ACC112 (cell line): ENCODE measurements at regions not wholly inside any gene's neighbourhood (a gene's known extent, or its start where the extent isn't known, plus 50 kb on each side); places are given as distances from the start of the nearest gene placed in this dataset.

Source experiments
- H2AFZ ChIP-seq: fragments of 200-600 bp; sonication (generic); one replicate; pipeline ENCODE4 v1.6.0; 2017; ENCODE audit warnings: antibody characterized with exemption, low read length; ENCODE audit not compliant: unreplicated experiment
- H3K27ac ChIP-seq: fragments of 200-600 bp; sonication (generic); 2 replicates; pipeline ENCODE4 v1.5.1; 2014; ENCODE audit warnings: low read depth, mild to moderate bottlenecking, antibody characterized with exemption, low read length, moderate library complexity
- H3K27me3 ChIP-seq: fragments of 200-600 bp; sonication (generic); 2 replicates; pipeline ENCODE4 v1.6.1; 2014; ENCODE audit warnings: mild to moderate bottlenecking, antibody characterized with exemption, low read length, moderate library complexity, mixed read lengths; ENCODE audit not compliant: insufficient read depth
- H3K36me3 ChIP-seq: fragments of 200-600 bp; sonication (generic); 2 replicates; pipeline ENCODE4 v1.6.1; 2016; ENCODE audit warnings: mild to moderate bottlenecking, antibody characterized with exemption, low read length, moderate library complexity, mixed read lengths; ENCODE audit not compliant: insufficient read depth
- H3K4me1 ChIP-seq: fragments of 200-600 bp; sonication (generic); one replicate; pipeline ENCODE4 v1.6.1; 2016; ENCODE audit warnings: low read length, mixed read lengths; ENCODE audit not compliant: insufficient read depth, unreplicated experiment, control insufficient read depth
- H3K4me3 ChIP-seq: fragments of 200-600 bp; sonication (generic); 2 replicates; pipeline ENCODE4 v1.5.1; 2014; ENCODE audit warnings: mild to moderate bottlenecking, low read depth, low read length
- H3K79me2 ChIP-seq: fragments of 200-600 bp; sonication (generic); one replicate; pipeline ENCODE4 v1.6.0; 2016; ENCODE audit warnings: low read length; ENCODE audit not compliant: control insufficient read depth, unreplicated experiment, insufficient read depth

GRCh38 chr5:45038366-45038987 lies 229.7 kb downstream of the MRPS30 start:
- H3K4me3 ChIP-seq, result no peak overlapping the region
- H3K79me2 ChIP-seq, result no peaks in the 10 kb centered on the region
- H3K27me3 ChIP-seq, result no peaks in the 10 kb centered on the region
- no peaks in the 10 kb centered on the region for H3K4me1 ChIP-seq
- H3K36me3 ChIP-seq, result no peaks in the 10 kb centered on the region
- no peak overlapping the region for H3K27ac ChIP-seq
- peak overlapping the region; percentile 21 for H2AFZ ChIP-seq

GRCh38 chr5:45042283-45042682 lies 233.5 kb downstream of the MRPS30 start:
- no peak overlapping the region for H3K4me3 ChIP-seq
- H3K27ac ChIP-seq, result no peak overlapping the region
- H3K36me3 ChIP-seq, result no peaks in the 10 kb centered on the region
- H3K79me2 ChIP-seq, result no peaks in the 10 kb centered on the region
- no peaks in the 10 kb centered on the region for H3K4me1 ChIP-seq
- no peak overlapping the region for H2AFZ ChIP-seq
- no peaks in the 10 kb centered on the region for H3K27me3 ChIP-seq

- Histone ChIP-seq H3K27ac (no peak overlapping the region), H3K4me3 (no peak overlapping the region)
Measured at GRCh38 chr5:45057564-45057963, 248.8 kb downstream of the MRPS30 start.

GRCh38 chr5:45060724-45061123 lies 252.0 kb downstream of the MRPS30 start:
- Histone ChIP-seq H3K4me1 (no peaks in the 10 kb centered on the region), H3K27me3 (0 out of 2 replicates have a peak, but pooled peaks cover 2% of the 10 kb centered on the region), H2AFZ (no peak overlapping the region), H3K27ac (no peak overlapping the region), H3K4me3 (no peak overlapping the region), H3K36me3 (no peaks in the 10 kb centered on the region), H3K79me2 (no peaks in the 10 kb centered on the region)

More at GRCh38 chr5:45057564-45057963, 248.8 kb downstream of the MRPS30 start:
- Histone ChIP-seq H3K79me2 (no peaks in the 10 kb centered on the region), H2AFZ (no peak overlapping the region), H3K36me3 (no peaks in the 10 kb centered on the region), H3K27me3 (0 out of 2 replicates have a peak, but pooled peaks cover 2% of the 10 kb centered on the region), H3K4me1 (no peaks in the 10 kb centered on the region)

GRCh38 chr5:45062044-45062443 lies 253.3 kb downstream of the MRPS30 start:
- Histone ChIP-seq H3K4me3 (no peak overlapping the region), H3K27ac (no peak overlapping the region), H3K27me3 (0 out of 2 replicates have a peak, but pooled peaks cover 2% of the 10 kb centered on the region), H2AFZ (no peak overlapping the region), H3K79me2 (no peaks in the 10 kb centered on the region), H3K4me1 (no peaks in the 10 kb centered on the region), H3K36me3 (no peaks in the 10 kb centered on the region)

GRCh38 chr5:45081082-45081481 lies 272.3 kb downstream of the MRPS30 start:
- H3K79me2 ChIP-seq, result no peaks in the 10 kb centered on the region

GRCh38 chr5:45089870-45090269 lies 281.1 kb downstream of the MRPS30 start:
- no peak overlapping the region for H3K4me3 ChIP-seq
- H3K79me2 ChIP-seq, result no peaks in the 10 kb centered on the region
- H3K36me3 ChIP-seq, result no peaks in the 10 kb centered on the region
- no peak overlapping the region for H2AFZ ChIP-seq
- H3K27me3 ChIP-seq, result no peaks in the 10 kb centered on the region
- H3K4me1 ChIP-seq, result no peaks in the 10 kb centered on the region
- no peak overlapping the region for H3K27ac ChIP-seq

More at GRCh38 chr5:45081082-45081481, 272.3 kb downstream of the MRPS30 start:
- Histone ChIP-seq H3K4me3 (no peak overlapping the region), H3K4me1 (no peaks in the 10 kb centered on the region), H3K36me3 (no peaks in the 10 kb centered on the region), H3K27me3 (no peaks in the 10 kb centered on the region), H2AFZ (no peak overlapping the region), H3K27ac (no peak overlapping the region)

- no peak overlapping the region for H2AFZ ChIP-seq
- H3K79me2 ChIP-seq, result no peaks in the 10 kb centered on the region
- no peak overlapping the region for H3K4me3 ChIP-seq
- H3K36me3 ChIP-seq, result no peaks in the 10 kb centered on the region
- H3K27ac ChIP-seq, result no peak overlapping the region
- no peaks in the 10 kb centered on the region for H3K27me3 ChIP-seq
- H3K4me1 ChIP-seq, result no peaks in the 10 kb centered on the region
Measured at GRCh38 chr5:45093377-45093776, 284.6 kb downstream of the MRPS30 start.

GRCh38 chr5:45094876-45095440 lies 286.2 kb downstream of the MRPS30 start:
- Histone ChIP-seq H3K79me2 (no peaks in the 10 kb centered on the region), H3K27ac (no peak overlapping the region), H3K36me3 (no peaks in the 10 kb centered on the region), H2AFZ (no peak overlapping the region), H3K4me1 (no peaks in the 10 kb centered on the region), H3K27me3 (no peaks in the 10 kb centered on the region), H3K4me3 (no peak overlapping the region)

- Histone ChIP-seq H2AFZ (no peak overlapping the region), H3K4me1 (no peaks in the 10 kb centered on the region), H3K4me3 (no peak overlapping the region), H3K79me2 (no peaks in the 10 kb centered on the region), H3K36me3 (no peaks in the 10 kb centered on the region), H3K27ac (no peak overlapping the region), H3K27me3 (no peaks in the 10 kb centered on the region)
Measured at GRCh38 chr5:45098483-45098882, 289.7 kb downstream of the MRPS30 start.

- Histone ChIP-seq H3K4me1 (no peaks in the 10 kb centered on the region), H3K27me3 (no peaks in the 10 kb centered on the region), H2AFZ (no peak overlapping the region), H3K79me2 (no peaks in the 10 kb centered on the region), H3K4me3 (no peak overlapping the region), H3K36me3 (no peaks in the 10 kb centered on the region), H3K27ac (no peak overlapping the region)
Measured at GRCh38 chr5:45101146-45101545, 292.4 kb downstream of the MRPS30 start.
